ENCODE measurements at regions not wholly inside any gene's neighbourhood (a gene's known extent, or its start where the extent isn't known, plus 50 kb on each side); places are given as distances from the start of the nearest gene placed in this dataset.

DNA sequence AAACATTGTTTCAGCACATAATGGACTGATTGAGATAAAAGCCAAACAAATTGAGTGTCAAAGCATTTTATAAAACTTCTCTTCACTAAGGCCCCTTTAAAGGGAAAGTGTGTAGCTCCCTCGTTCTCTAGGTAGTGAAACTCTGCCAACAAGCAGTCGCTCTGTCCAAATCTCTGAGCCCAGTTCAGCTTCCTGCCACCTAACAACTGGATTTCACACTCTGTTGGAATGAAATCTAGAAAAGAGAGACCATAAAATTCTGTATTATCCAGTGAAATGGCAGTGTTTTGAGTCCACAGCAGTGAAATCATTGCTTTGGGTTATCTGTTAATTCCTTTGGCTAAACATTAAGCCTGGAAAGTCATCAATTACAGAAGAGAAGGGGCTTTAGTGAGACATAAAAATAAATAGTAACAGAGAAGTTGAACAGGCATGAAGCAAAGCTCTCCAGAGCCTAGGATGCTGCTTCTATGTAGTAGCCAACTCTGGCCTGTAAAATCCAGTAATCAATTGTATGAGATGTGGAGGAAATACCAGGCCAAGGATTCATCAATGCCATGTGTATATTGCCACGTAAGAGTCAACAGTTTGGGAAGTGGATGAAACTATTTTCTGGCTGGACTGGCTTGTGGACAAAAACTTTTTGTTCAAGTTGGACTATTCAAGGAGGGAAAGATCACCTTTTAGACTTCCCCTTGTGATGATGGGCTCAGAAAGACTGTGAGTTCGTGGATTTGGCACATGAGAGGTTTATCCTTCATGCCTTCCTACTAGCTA, 122.5 kb downstream of the WIF1 start:
- CTCF ChIA-PET: no interaction called here
- H3K4me1 ChIP-seq (ENCODE audit: control insufficient read depth, insufficient read depth, low read length): no peaks in the 10 kb centered on the region
- ATAC-seq (no peak), DNase-seq (ENCODE audit: low read depth, low spot score) (no peak)
- H3K27ac ChIP-seq (ENCODE audit: low read length): no peak overlapping the region
- intact Hi-C loops (cut with micrococcal nuclease; ENCODE audit: unreplicated experiment) (no loop called here), in situ Hi-C loops (cut with HindIII; ENCODE audit: low pct_unique_long_range_greater_than_20kb, low sequenced_read_pairs) (no loop called here)
- no TSS peak for BruUV-seq (replicated peaks)
- peaks cover 20% of the 10 kb centered on the region for H3K27me3 ChIP-seq (ENCODE audit: control insufficient read depth, insufficient read depth, low read length)
- no peak overlapping the region for H3K4me3 ChIP-seq (ENCODE audit: low read depth in 2 of 2, low read length in 2 of 2)
- no peaks in the 10 kb centered on the region for H3K9me3 ChIP-seq (ENCODE audit: control insufficient read depth, insufficient read depth, low read depth, low read length)
- POLR2A ChIA-PET: no interaction called here
- TF ChIP-seq, protein P1, sequence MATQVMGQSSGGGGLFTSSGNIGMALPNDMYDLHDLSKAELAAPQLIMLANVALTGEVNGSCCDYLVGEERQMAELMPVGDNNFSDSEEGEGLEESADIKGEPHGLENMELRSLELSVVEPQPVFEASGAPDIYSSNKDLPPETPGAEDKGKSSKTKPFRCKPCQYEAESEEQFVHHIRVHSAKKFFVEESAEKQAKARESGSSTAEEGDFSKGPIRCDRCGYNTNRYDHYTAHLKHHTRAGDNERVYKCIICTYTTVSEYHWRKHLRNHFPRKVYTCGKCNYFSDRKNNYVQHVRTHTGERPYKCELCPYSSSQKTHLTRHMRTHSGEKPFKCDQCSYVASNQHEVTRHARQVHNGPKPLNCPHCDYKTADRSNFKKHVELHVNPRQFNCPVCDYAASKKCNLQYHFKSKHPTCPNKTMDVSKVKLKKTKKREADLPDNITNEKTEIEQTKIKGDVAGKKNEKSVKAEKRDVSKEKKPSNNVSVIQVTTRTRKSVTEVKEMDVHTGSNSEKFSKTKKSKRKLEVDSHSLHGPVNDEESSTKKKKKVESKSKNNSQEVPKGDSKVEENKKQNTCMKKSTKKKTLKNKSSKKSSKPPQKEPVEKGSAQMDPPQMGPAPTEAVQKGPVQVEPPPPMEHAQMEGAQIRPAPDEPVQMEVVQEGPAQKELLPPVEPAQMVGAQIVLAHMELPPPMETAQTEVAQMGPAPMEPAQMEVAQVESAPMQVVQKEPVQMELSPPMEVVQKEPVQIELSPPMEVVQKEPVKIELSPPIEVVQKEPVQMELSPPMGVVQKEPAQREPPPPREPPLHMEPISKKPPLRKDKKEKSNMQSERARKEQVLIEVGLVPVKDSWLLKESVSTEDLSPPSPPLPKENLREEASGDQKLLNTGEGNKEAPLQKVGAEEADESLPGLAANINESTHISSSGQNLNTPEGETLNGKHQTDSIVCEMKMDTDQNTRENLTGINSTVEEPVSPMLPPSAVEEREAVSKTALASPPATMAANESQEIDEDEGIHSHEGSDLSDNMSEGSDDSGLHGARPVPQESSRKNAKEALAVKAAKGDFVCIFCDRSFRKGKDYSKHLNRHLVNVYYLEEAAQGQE (IDR thresholded peaks at IDR 0.05; ENCODE audit: insufficient read depth in 1 of 2, low read depth in 2 of 2, low read length in 1 of 2): no peak
- H3K36me3 ChIP-seq (ENCODE audit: control insufficient read depth, insufficient read depth, low read length): no peaks in the 10 kb centered on the region

DNA sequence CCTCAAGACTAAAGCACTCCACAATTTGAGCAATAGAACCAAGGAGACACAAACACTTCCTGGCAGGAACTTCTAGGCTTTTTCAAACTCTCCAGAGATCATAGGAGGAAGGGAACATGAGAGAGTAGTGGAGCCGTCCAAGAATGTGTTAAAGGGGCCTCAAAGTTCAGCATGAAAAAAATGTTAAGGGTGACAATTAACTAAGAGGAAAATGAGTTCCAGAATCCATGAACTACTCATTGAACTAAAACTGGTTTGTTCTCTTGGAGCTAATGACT, 122.0 kb downstream of the WIF1 start:
- intact Hi-C loops (cut with micrococcal nuclease; ENCODE audit: unreplicated experiment) (no loop called here), in situ Hi-C loops (cut with HindIII; ENCODE audit: low pct_unique_long_range_greater_than_20kb, low sequenced_read_pairs) (no loop called here)
- no peaks in the 10 kb centered on the region for H3K36me3 ChIP-seq (ENCODE audit: control insufficient read depth, insufficient read depth, low read length)
- ChIA-PET POLR2A (no interaction called here), CTCF (no interaction called here)
- no TSS peak for BruUV-seq (replicated peaks)
- H3K9me3 ChIP-seq (ENCODE audit: control insufficient read depth, insufficient read depth, low read depth, low read length): no peaks in the 10 kb centered on the region
- H3K4me3 ChIP-seq (ENCODE audit: low read depth in 2 of 2, low read length in 2 of 2): no peak overlapping the region
- no peak for ATAC-seq
- TF ChIP-seq, protein P2, sequence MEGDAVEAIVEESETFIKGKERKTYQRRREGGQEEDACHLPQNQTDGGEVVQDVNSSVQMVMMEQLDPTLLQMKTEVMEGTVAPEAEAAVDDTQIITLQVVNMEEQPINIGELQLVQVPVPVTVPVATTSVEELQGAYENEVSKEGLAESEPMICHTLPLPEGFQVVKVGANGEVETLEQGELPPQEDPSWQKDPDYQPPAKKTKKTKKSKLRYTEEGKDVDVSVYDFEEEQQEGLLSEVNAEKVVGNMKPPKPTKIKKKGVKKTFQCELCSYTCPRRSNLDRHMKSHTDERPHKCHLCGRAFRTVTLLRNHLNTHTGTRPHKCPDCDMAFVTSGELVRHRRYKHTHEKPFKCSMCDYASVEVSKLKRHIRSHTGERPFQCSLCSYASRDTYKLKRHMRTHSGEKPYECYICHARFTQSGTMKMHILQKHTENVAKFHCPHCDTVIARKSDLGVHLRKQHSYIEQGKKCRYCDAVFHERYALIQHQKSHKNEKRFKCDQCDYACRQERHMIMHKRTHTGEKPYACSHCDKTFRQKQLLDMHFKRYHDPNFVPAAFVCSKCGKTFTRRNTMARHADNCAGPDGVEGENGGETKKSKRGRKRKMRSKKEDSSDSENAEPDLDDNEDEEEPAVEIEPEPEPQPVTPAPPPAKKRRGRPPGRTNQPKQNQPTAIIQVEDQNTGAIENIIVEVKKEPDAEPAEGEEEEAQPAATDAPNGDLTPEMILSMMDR (IDR thresholded peaks at IDR 0.05): no peak
- no peak for TF ChIP-seq TCF7L2 (IDR thresholded peaks at IDR 0.05; ENCODE audit: low read depth, low read length)
- TF ChIP-seq POLR2AphosphoS5 (IDR thresholded peaks at IDR 0.05; ENCODE audit: low read depth, low read length): no peak
- TF ChIP-seq, protein P1 (IDR thresholded peaks at IDR 0.05; ENCODE audit: insufficient read depth in 1 of 2, low read depth in 2 of 2, low read length in 1 of 2): no peak
- no peak for TF ChIP-seq SIN3A (IDR thresholded peaks at IDR 0.05; ENCODE audit: borderline replicate concordance, insufficient read depth, low read depth, low read length)
- H3K27ac ChIP-seq (ENCODE audit: low read length): no peak overlapping the region
- H3K4me1 ChIP-seq (ENCODE audit: control insufficient read depth, insufficient read depth, low read length): no peaks in the 10 kb centered on the region
- no peak for DNase-seq (ENCODE audit: low read depth, low spot score)
- H3K27me3 ChIP-seq (ENCODE audit: control insufficient read depth, insufficient read depth, low read length): peaks cover 20% of the 10 kb centered on the region
